GM12865 (cell line): ENCODE measurements at regions not wholly inside any gene's neighbourhood (a gene's known extent, or its start where the extent isn't known, plus 50 kb on each side); places are given as distances from the start of the nearest gene placed in this dataset.

Experiments
- DNase-seq: peaks from one replicate; pipeline ENCODE4 v3.0.0; 2010; ENCODE audit warnings: low read depth
- H3K4me3 ChIP-seq: 2 replicates; pipeline ENCODE4 v1.5.1; 2011; ENCODE audit warnings: mild to moderate bottlenecking, low read depth, low read length, control low read depth
- TF ChIP-seq, protein P1 (sequence below): IDR thresholded peaks from 2 replicates; pipeline ENCODE4 v1.5.1; 2011; ENCODE audit warnings: low read length, control low read depth, low read depth, inconsistent platforms; ENCODE audit not compliant: insufficient read depth; ENCODE audit errors: missing control alignments

DNA sequence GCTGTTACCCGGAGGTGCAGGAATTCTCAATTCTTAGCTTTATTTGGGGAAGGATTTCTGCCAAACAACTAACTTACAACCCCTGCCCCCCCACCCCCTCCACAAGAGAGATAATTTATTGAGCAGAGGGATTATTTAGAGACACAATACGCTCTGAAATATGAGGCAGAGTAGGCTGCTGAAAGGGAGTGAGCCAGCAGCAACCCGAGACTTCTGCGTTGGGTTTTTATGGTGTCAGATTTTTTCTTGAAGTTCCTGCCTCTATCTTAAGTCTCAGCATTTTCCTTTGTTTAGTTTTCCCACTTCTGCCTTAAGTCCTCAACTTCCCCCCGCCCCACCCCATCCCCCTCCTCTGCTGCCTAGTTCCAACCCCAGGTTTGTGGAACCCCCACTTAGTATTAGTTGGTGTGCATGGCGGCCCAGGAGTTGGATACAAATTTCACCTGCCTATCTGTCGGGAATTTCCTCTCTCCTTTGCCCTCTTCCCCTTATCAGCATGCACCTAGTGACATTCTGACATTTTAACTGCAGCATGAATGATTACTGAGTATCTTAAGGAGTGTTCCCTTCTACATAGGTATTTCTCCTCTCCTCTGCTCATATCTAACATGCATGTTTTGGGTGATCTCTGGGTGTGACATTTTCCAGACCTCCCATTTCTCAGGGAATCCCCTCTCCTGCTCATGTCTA is 1635.9 kb upstream of the LRRTM1 start:
- DNase-seq = no peak
- TF ChIP-seq, protein P1, sequence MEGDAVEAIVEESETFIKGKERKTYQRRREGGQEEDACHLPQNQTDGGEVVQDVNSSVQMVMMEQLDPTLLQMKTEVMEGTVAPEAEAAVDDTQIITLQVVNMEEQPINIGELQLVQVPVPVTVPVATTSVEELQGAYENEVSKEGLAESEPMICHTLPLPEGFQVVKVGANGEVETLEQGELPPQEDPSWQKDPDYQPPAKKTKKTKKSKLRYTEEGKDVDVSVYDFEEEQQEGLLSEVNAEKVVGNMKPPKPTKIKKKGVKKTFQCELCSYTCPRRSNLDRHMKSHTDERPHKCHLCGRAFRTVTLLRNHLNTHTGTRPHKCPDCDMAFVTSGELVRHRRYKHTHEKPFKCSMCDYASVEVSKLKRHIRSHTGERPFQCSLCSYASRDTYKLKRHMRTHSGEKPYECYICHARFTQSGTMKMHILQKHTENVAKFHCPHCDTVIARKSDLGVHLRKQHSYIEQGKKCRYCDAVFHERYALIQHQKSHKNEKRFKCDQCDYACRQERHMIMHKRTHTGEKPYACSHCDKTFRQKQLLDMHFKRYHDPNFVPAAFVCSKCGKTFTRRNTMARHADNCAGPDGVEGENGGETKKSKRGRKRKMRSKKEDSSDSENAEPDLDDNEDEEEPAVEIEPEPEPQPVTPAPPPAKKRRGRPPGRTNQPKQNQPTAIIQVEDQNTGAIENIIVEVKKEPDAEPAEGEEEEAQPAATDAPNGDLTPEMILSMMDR = no peak
- no peak overlapping the region for H3K4me3 ChIP-seq

DNA sequence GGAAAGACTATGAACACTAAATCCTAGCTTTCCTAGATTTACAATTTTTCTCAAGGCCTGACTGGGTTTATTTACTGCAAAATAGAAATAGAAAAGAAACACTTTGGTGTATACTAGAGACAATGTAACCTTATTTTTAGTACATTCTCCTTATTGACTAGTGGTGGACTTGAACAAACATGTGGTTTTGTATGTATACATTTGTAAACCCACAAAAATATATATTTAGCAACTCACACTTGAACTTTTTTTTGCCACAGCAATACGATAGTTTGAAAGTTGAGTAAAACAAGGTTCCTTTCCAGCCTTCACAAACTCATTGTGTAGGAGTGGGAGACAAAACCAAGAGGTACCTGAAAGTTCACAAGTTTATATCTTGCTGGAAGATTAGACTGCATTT is 1633.4 kb upstream of the LRRTM1 start:
- DNase-seq = no peak
- no peak overlapping the region for H3K4me3 ChIP-seq
- TF ChIP-seq, protein P1 = no peak

DNA sequence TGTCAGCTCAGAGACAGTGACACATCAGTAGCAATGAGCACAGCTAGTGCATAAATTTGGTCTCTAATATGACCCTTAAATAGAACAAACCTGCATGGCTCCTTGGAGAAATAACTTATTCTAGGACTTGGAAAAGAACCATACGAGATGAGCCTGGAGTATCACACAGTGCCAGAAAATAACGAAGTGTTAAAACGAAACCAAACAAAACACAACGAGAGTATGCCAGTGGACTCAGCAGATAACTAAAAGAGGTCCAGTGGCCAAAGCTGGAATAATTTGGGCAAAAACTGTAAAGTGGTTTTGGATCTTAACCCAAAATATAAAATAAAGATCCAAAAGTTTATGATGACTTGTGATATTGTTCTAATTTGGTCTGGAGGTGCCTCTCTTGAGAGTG is 1599.0 kb upstream of the LRRTM1 start:
- TF ChIP-seq, protein P1 = no peak
- DNase-seq = no peak
- H3K4me3 ChIP-seq = no peak overlapping the region

DNA sequence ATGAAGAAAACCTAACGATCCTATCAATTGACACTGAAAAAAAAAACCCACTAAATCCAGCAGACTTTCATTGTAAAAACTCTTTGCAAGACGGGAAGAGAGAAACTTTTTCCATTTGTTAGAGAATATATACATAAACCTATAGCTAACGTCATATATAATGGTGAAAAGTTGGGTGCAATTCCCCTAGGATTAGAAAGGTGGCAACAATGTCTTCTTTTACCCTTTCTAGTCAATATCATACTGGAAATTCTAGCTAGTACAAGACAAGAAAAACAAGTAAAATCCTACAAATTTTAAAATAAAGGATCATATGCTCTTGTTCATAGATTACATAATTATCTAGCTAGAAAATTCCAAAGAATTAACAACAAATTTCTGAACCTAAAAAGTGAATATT is 1596.5 kb upstream of the LRRTM1 start:
- TF ChIP-seq, protein P1 = no peak
- H3K4me3 ChIP-seq = no peak overlapping the region
- DNase-seq = no peak

DNA sequence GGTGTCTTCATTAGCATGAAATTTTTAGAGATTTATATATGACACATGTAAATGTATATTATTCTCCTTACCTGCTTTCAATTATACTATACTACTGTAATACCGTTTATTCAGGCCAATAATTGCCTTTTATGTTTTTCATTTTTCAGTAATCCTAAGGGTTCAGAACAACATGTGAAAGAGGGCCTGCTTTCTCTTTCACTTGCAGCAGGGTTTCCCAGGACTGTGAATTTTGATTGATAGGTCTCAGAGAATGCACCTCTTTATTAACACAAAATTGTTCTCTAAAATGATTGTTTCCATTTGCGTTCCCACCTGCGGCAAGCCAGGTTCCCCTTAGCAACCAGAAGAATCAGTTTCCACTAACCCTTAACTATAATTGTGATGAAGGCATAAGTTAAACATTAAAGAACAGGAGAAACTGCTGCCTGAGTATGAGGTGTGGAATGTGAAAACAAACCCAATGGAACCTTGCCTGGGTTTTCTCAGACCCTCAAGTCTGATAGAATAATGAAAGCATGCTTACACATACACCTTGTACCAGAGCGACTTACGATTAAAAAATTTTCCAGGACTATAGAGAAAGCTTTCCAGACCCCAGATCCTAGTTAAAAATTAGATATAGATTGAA is 1591.2 kb upstream of the LRRTM1 start:
- no peak for DNase-seq
- TF ChIP-seq, protein P1 = no peak
- no peak overlapping the region for H3K4me3 ChIP-seq

DNA sequence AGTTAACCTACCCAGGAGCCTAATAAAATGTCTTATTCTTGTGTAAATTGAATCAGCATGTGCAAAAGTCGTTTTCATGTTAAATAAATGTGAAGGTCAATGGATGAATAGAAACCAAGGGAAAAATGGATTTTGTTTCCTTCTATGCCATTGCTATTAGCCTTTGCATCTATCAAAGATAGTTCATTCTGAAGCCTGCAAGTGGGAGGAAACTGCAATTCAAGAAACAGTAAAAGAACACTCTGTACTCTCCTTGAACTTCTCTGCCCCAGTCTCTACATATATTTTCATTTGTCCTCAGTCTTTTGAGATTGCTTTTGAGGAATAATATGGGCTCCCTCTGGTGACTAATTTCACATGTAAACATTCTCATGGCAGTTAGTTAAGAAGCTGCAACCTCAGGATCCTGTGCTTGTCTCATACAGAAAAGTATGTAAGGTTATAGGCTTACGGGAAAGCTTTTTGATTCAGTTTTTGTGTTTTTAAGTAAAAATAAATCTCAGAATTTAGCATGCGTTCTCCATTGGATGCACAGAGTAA is 1590.0 kb upstream of the LRRTM1 start:
- TF ChIP-seq, protein P1 = no peak
- no peak for DNase-seq
- no peak overlapping the region for H3K4me3 ChIP-seq
